DLD1 (cell line): ENCODE measurements at regions not wholly inside any gene's neighbourhood (a gene's known extent, or its start where the extent isn't known, plus 50 kb on each side); places are given as distances from the start of the nearest gene placed in this dataset.

Experiments
- in situ Hi-C: cut with HindIII; loops from 2 replicates; pipeline ENCODE4 v1.10.0; 2017; ENCODE audit warnings: low sequenced_read_pairs

GRCh38 chr1:36722871-36723270, 240.2 kb upstream of the CSF3R start:
- in situ Hi-C loops, result no loop called here

GRCh38 chr1:36721261-36721660, 238.5 kb upstream of the CSF3R start:
- in situ Hi-C loops, result no loop called here

GRCh38 chr1:36717431-36717830, 234.7 kb upstream of the CSF3R start:
- in situ Hi-C loops, result no loop called here

- in situ Hi-C loops, result no loop called here
These were observed 233.1 kb upstream of the CSF3R start for GRCh38 chr1:36715797-36716196.

- in situ Hi-C loops, result no loop called here
These were observed 231.6 kb upstream of the CSF3R start for GRCh38 chr1:36714301-36714700.

- in situ Hi-C loops, result no loop called here
These were observed 228.8 kb upstream of the CSF3R start for GRCh38 chr1:36711480-36711879.

GRCh38 chr1:36710951-36711350, 228.2 kb upstream of the CSF3R start:
- in situ Hi-C loops, result no loop called here

GRCh38 chr1:36709869-36710481, 227.3 kb upstream of the CSF3R start:
- in situ Hi-C loops, result no loop called here

- in situ Hi-C loops, result no loop called here
These were observed 225.9 kb upstream of the CSF3R start for GRCh38 chr1:36708587-36708986.

GRCh38 chr1:36707221-36707620, 224.5 kb upstream of the CSF3R start:
- in situ Hi-C loops, result no loop called here

- in situ Hi-C loops, result no loop called here
These were observed 223.7 kb upstream of the CSF3R start for GRCh38 chr1:36706416-36706815.

- in situ Hi-C loops, result no loop called here
These were observed 222.9 kb upstream of the CSF3R start for GRCh38 chr1:36705629-36706028.

- in situ Hi-C loops, result no loop called here
These were observed 221.0 kb upstream of the CSF3R start for GRCh38 chr1:36703526-36704208.

GRCh38 chr1:36702963-36703362, 220.2 kb upstream of the CSF3R start:
- in situ Hi-C loops, result no loop called here

GRCh38 chr1:36699113-36699911, 216.6 kb upstream of the CSF3R start:
- in situ Hi-C loops, result loop anchor here (5.0 kb wide), 2 partner anchors 48 to 163 kb away; no protein-coding TSS in a partner anchor

- in situ Hi-C loops, result loop anchor here (5.0 kb wide), 2 partner anchors 49 to 164 kb away; no protein-coding TSS in a partner anchor
These were observed 215.3 kb upstream of the CSF3R start for GRCh38 chr1:36697836-36698605.

GRCh38 chr1:36696261-36696940, 213.7 kb upstream of the CSF3R start:
- in situ Hi-C loops, result loop anchor here (5.0 kb wide), 2 partner anchors 51 to 166 kb away; no protein-coding TSS in a partner anchor

GRCh38 chr1:36693603-36694002, 210.9 kb upstream of the CSF3R start:
- in situ Hi-C loops, result no loop called here

GRCh38 chr1:36693161-36693525, 210.4 kb upstream of the CSF3R start:
- in situ Hi-C loops, result no loop called here

GRCh38 chr1:36692465-36693160, 209.9 kb upstream of the CSF3R start:
- in situ Hi-C loops, result no loop called here
